Nephron progenitor cell (in vitro differentiated cells): ENCODE measurements at regions not wholly inside any gene's neighbourhood (a gene's known extent, or its start where the extent isn't known, plus 50 kb on each side); places are given as distances from the start of the nearest gene placed in this dataset.
A peak's percentile ranks its signal among the peaks of the same experiment; 100 is the strongest.

Experiments
- DNase-seq: peaks from one replicate; pipeline ENCODE4 v3.0.0; 2021
- H3K27ac Mint-ChIP-seq: 2 replicates; pipeline ENCODE4 v1.8.0; 2021; ENCODE audit warnings: mild to moderate bottlenecking, moderate library complexity, mixed read lengths
- H3K27me3 Mint-ChIP-seq: 2 replicates; pipeline ENCODE4 v1.8.0; 2021; ENCODE audit warnings: mild to moderate bottlenecking, low read depth, mixed read lengths; ENCODE audit not compliant: poor library complexity
- H3K36me3 Mint-ChIP-seq: 2 replicates; pipeline ENCODE4 v1.8.0; 2021; ENCODE audit warnings: low read depth, mixed read lengths
- H3K4me1 Mint-ChIP-seq: 2 replicates; pipeline ENCODE4 v1.8.0; 2021; ENCODE audit warnings: mixed read lengths
- H3K4me3 Mint-ChIP-seq: 2 replicates; pipeline ENCODE4 v1.8.0; 2021; ENCODE audit warnings: mild to moderate bottlenecking, moderate library complexity, mixed read lengths
- H3K9me3 Mint-ChIP-seq: 2 replicates; pipeline ENCODE4 v1.8.0; 2021; ENCODE audit warnings: mild to moderate bottlenecking, moderate library complexity, mixed read lengths
- TF ChIP-seq, protein P1 (sequence below): fragments of 200-600 bp; sonication (generic); IDR thresholded peaks from 2 replicates; pipeline ENCODE4 v1.5.0; 2021; ENCODE audit warnings: antibody characterized with exemption

DNA sequence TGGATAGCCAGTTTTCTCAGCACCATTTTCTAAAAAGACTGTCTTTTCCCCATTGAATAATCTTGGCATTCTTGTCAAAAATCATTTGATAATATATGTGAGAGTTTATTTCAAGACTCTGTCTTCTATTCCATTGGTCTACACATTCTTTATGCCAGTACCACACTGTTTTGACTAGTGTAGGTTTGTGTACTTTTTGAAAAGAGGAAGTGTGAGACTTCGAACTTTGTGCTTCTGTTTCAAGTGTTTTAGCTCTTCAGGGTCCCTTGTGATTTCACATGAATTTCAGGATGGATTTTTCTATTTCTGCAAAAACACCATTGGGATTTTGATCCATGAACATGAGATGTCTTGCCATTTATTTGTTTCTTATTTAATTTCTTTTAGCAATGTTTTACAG, 78.5 kb upstream of the ALDH1A1 start:
- Mint-ChIP-seq H3K4me1 (no peaks in the 10 kb centered on the region), H3K27me3 (peaks cover 5% of the 10 kb centered on the region), H3K9me3 (no peaks in the 10 kb centered on the region), H3K27ac (no peak overlapping the region), H3K36me3 (no peaks in the 10 kb centered on the region), H3K4me3 (no peak overlapping the region)
- no peak for DNase-seq
- TF ChIP-seq, protein P1, sequence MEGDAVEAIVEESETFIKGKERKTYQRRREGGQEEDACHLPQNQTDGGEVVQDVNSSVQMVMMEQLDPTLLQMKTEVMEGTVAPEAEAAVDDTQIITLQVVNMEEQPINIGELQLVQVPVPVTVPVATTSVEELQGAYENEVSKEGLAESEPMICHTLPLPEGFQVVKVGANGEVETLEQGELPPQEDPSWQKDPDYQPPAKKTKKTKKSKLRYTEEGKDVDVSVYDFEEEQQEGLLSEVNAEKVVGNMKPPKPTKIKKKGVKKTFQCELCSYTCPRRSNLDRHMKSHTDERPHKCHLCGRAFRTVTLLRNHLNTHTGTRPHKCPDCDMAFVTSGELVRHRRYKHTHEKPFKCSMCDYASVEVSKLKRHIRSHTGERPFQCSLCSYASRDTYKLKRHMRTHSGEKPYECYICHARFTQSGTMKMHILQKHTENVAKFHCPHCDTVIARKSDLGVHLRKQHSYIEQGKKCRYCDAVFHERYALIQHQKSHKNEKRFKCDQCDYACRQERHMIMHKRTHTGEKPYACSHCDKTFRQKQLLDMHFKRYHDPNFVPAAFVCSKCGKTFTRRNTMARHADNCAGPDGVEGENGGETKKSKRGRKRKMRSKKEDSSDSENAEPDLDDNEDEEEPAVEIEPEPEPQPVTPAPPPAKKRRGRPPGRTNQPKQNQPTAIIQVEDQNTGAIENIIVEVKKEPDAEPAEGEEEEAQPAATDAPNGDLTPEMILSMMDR, result no peak

DNA sequence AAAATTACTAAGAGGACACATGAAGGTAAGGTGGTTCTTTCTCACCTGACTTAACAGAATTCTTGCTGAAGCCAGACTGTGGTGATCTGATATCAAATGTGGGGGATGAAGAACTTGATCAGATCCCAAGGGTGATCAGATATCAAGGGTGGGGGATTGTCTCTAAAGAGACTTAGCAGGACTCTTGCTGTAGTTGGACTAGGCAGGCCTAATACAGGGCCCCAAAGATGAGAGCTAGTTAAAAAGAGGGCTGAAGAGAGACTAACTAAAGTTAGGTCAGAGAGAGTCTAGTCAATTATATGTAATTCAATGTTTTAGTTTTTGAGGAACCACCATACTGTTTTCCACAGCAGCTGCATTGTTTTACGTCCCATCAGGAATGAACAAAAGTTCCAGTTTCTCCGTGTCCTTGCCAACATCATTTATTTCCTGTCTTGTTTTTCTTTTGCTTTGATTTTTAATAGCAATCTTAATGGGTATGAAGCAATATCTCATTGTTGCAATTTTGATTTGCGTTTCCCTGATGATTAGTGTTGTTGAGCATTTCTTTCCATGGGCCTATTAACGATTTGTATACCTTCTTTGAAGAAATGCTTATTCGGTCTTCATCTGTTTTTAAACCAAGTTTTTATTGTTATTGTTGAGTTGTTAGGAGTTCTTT, 77.6 kb upstream of the ALDH1A1 start:
- DNase-seq, result no peak
- no peak overlapping the region for H3K27ac Mint-ChIP-seq
- no peaks in the 10 kb centered on the region for H3K9me3 Mint-ChIP-seq
- H3K27me3 Mint-ChIP-seq, result peaks cover 5% of the 10 kb centered on the region
- H3K36me3 Mint-ChIP-seq, result no peaks in the 10 kb centered on the region
- TF ChIP-seq, protein P1, result no peak
- H3K4me3 Mint-ChIP-seq, result no peak overlapping the region
- H3K4me1 Mint-ChIP-seq, result no peaks in the 10 kb centered on the region

GRCh38 chr9:73029346-73029745, 76.5 kb upstream of the ALDH1A1 start:
- no peak overlapping the region for H3K27ac Mint-ChIP-seq
- H3K4me1 Mint-ChIP-seq, result no peaks in the 10 kb centered on the region
- no peak overlapping the region for H3K4me3 Mint-ChIP-seq
- no peaks in the 10 kb centered on the region for H3K36me3 Mint-ChIP-seq
- H3K9me3 Mint-ChIP-seq, result no peaks in the 10 kb centered on the region
- peaks cover under 1% of the 10 kb centered on the region for H3K27me3 Mint-ChIP-seq
- no peak for DNase-seq
- TF ChIP-seq, protein P1, result no peak

DNA sequence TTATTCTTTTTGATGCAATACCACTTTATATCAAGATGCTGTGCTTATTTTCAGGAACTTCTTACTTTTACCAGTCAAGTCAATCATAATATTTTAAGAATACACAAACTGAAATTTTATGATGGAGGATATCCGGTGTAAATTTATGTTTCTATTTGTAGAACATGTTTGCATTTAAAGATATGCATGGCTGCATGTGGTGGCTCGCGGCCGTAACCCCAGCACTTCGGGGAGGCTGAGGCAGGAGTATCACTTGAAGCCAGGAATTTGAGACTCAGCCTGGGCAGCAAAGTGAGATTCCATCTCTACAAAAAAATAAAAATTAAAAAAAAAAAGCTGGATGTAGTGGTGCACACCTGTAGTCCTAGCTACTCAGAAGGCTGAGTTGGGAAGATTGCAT, 73.5 kb upstream of the ALDH1A1 start:
- TF ChIP-seq, protein P1, result no peak
- Mint-ChIP-seq H3K27me3 (no peaks in the 10 kb centered on the region), H3K9me3 (no peaks in the 10 kb centered on the region), H3K4me3 (no peak overlapping the region), H3K4me1 (no peaks in the 10 kb centered on the region), H3K27ac (no peak overlapping the region), H3K36me3 (no peaks in the 10 kb centered on the region)
- DNase-seq, result no peak

- no peak overlapping the region for H3K4me3 Mint-ChIP-seq
- no peaks in the 10 kb centered on the region for H3K36me3 Mint-ChIP-seq
- H3K4me1 Mint-ChIP-seq, result no peaks in the 10 kb centered on the region
- TF ChIP-seq, protein P1, result no peak
- no peaks in the 10 kb centered on the region for H3K9me3 Mint-ChIP-seq
- no peaks in the 10 kb centered on the region for H3K27me3 Mint-ChIP-seq
- DNase-seq, result no peak
- H3K27ac Mint-ChIP-seq, result no peak overlapping the region
These were observed 71.8 kb upstream of the ALDH1A1 start for GRCh38 chr9:73024601-73025034.

GRCh38 chr9:73023025-73023541, 70.2 kb upstream of the ALDH1A1 start:
- TF ChIP-seq, protein P1, result peak; percentile 89
- Mint-ChIP-seq H3K27me3 (no peaks in the 10 kb centered on the region), H3K27ac (no peak overlapping the region), H3K36me3 (no peaks in the 10 kb centered on the region), H3K9me3 (peaks cover 12% of the 10 kb centered on the region), H3K4me1 (no peaks in the 10 kb centered on the region), H3K4me3 (no peak overlapping the region)
- DNase-seq, result peak; percentile 67
